Keratinocyte (primary cell): ENCODE measurements at regions not wholly inside any gene's neighbourhood (a gene's known extent, or its start where the extent isn't known, plus 50 kb on each side); places are given as distances from the start of the nearest gene placed in this dataset.

Experiments used
- DNase-seq: peaks from one replicate; pipeline ENCODE4 v3.0.0-alpha.2; 2011; ENCODE audit warnings: low read depth, missing footprints, low spot score
- FAIRE-seq: peaks from 2 replicates; lab custom pipeline; 2011; peaks lifted over from hg19 to GRCh38; lab: Jason Lieb, UNC
- H2AFZ ChIP-seq: 2 replicates; pipeline ENCODE4 v1.6.0; 2012; ENCODE audit warnings: low read length, control low read depth, inconsistent platforms; ENCODE audit not compliant: control insufficient read depth
- H3K27ac ChIP-seq: 2 replicates; pipeline ENCODE4 v1.5.1; 2011; ENCODE audit warnings: low read length; ENCODE audit not compliant: control insufficient read depth, insufficient read depth
- H3K27me3 ChIP-seq: 3 replicates; pipeline ENCODE4 v1.6.0; 2011; ENCODE audit warnings: low read length; ENCODE audit not compliant: control insufficient read depth, insufficient read depth; ENCODE audit errors: extremely low read depth
- H3K36me3 ChIP-seq, 2 experiments: 2 replicates in 1 of 2; 3 replicates in 1 of 2; pipeline ENCODE4 v1.5.1; 2011; ENCODE audit warnings: low read length in 2 of 2, mild to moderate bottlenecking in 1 of 2; ENCODE audit not compliant: control insufficient read depth in 2 of 2, insufficient read depth in 2 of 2; ENCODE audit errors: extremely low read depth in 1 of 2
- H3K4me1 ChIP-seq: 3 replicates; pipeline ENCODE4 v1.5.1; 2011; ENCODE audit warnings: low read length; ENCODE audit not compliant: control insufficient read depth, insufficient read depth; ENCODE audit errors: extremely low read depth
- H3K4me2 ChIP-seq: 3 replicates; pipeline ENCODE4 v1.6.0; 2011; ENCODE audit warnings: low read depth, low read length; ENCODE audit not compliant: control insufficient read depth, insufficient read depth; ENCODE audit errors: extremely low read depth
- H3K4me3 ChIP-seq, 3 experiments: fragments of 200-600 bp in 1 of 3; sonication (generic) in 1 of 3; 2 replicates in 2 of 3; 3 replicates in 1 of 3; pipeline ENCODE4 v1.5.1; 2011 to 2016; ENCODE audit warnings: low read length in 3 of 3, mild to moderate bottlenecking in 3 of 3, control low read depth in 2 of 3, inconsistent platforms in 1 of 3, low read depth in 1 of 3, mixed read lengths in 1 of 3, mixed run types in 1 of 3, moderate library complexity in 1 of 3; ENCODE audit not compliant: control insufficient read depth in 2 of 3, insufficient read depth in 2 of 3; ENCODE audit errors: extremely low read depth in 1 of 3
- H3K79me2 ChIP-seq: 2 replicates; pipeline ENCODE4 v1.6.0; 2012; ENCODE audit warnings: low read length; ENCODE audit not compliant: control insufficient read depth, insufficient read depth
- H3K9ac ChIP-seq: 3 replicates; pipeline ENCODE4 v1.6.0; 2011; ENCODE audit warnings: low read length; ENCODE audit not compliant: control insufficient read depth, insufficient read depth; ENCODE audit errors: extremely low read depth
- H3K9me1 ChIP-seq: 3 replicates; pipeline ENCODE4 v1.6.0; 2011; ENCODE audit warnings: low read length; ENCODE audit not compliant: control insufficient read depth, insufficient read depth; ENCODE audit errors: extremely low read depth
- H3K9me3 ChIP-seq: 2 replicates; pipeline ENCODE4 v1.5.1; 2012; ENCODE audit warnings: low read depth, low read length; ENCODE audit not compliant: control insufficient read depth
- H4K20me1 ChIP-seq: 3 replicates; pipeline ENCODE4 v1.6.0; 2011; ENCODE audit warnings: low read length; ENCODE audit not compliant: control insufficient read depth, insufficient read depth; ENCODE audit errors: extremely low read depth
- CTCF ChIP-seq, 3 experiments: IDR thresholded peaks in 1 of 3; conservative IDR thresholded peaks in 1 of 3; optimal IDR thresholded peaks in 1 of 3; 2 replicates in 2 of 3; 3 replicates in 1 of 3; pipeline versions ENCODE3 to v1.5.1; 2011; ENCODE audit warnings: low read length in 3 of 3, mild to moderate bottlenecking in 3 of 3, moderate library complexity in 2 of 3, control low read depth in 1 of 3, inconsistent platforms in 1 of 3; ENCODE audit not compliant: insufficient read depth in 2 of 3; ENCODE audit errors: extremely low read depth in 1 of 3
- EZH2 ChIP-seq: IDR thresholded peaks from one replicate; pipeline ENCODE4 v1.6.1; 2012; ENCODE audit warnings: inconsistent platforms, mild to moderate bottlenecking, low read length, moderate library complexity
- dilution Hi-C: fragments of 300-500 bp; cut with MboI; formaldehyde crosslinking; loops from one replicate; pipeline ENCODE4 v1.7.0; 2020; ENCODE audit warnings: low sequenced_read_pairs; ENCODE audit not compliant: extremely low pct_ligation_motif_present

- H3K9me3 ChIP-seq, result peaks cover 5% of the 10 kb centered on the region
- no peak overlapping the region for H3K4me3 ChIP-seq
- H2AFZ ChIP-seq, result no peak overlapping the region
- H3K9me1 ChIP-seq, result no peaks in the 10 kb centered on the region
- H3K9ac ChIP-seq, result no peak overlapping the region
- TF ChIP-seq EZH2, result no peak
- no peak for TF ChIP-seq CTCF (optimal IDR thresholded peaks at IDR 0.05 in 1 of 3, IDR thresholded peaks at IDR 0.05 in 1 of 3, conservative IDR thresholded peaks at IDR 0.05 in 1 of 3; ENCODE audit: extremely low read depth in 1 of 3, insufficient read depth in 2 of 3, low read length in 3 of 3)
- H3K79me2 ChIP-seq, result no peaks in the 10 kb centered on the region
- DNase-seq (no peak), FAIRE-seq (no peak)
- dilution Hi-C loops, result no loop called here
- H4K20me1 ChIP-seq, result no peaks in the 10 kb centered on the region
- no peaks in the 10 kb centered on the region for H3K36me3 ChIP-seq
- H3K4me2 ChIP-seq, result no peak overlapping the region
- H3K27me3 ChIP-seq, result no peaks in the 10 kb centered on the region
- no peak overlapping the region for H3K27ac ChIP-seq
- H3K4me1 ChIP-seq, result no peaks in the 10 kb centered on the region
Observed at GRCh38 chr1:5109633-5110032, 455.2 kb downstream of the AJAP1 start.

- Histone ChIP-seq H3K9me3 (peaks cover 5% of the 10 kb centered on the region), H3K79me2 (no peaks in the 10 kb centered on the region), H3K9me1 (no peaks in the 10 kb centered on the region), H3K27me3 (no peaks in the 10 kb centered on the region), H3K27ac (no peak overlapping the region), H4K20me1 (no peaks in the 10 kb centered on the region), H3K36me3 (no peaks in the 10 kb centered on the region), H2AFZ (no peak overlapping the region), H3K4me1 (no peaks in the 10 kb centered on the region), H3K9ac (no peak overlapping the region), H3K4me3 (no peak overlapping the region), H3K4me2 (no peak overlapping the region)
- DNase-seq (no peak), FAIRE-seq (no peak)
- TF ChIP-seq EZH2, result no peak
- TF ChIP-seq CTCF (optimal IDR thresholded peaks at IDR 0.05 in 1 of 3, IDR thresholded peaks at IDR 0.05 in 1 of 3, conservative IDR thresholded peaks at IDR 0.05 in 1 of 3; ENCODE audit: extremely low read depth in 1 of 3, insufficient read depth in 2 of 3, low read length in 3 of 3), result no peak
- dilution Hi-C loops, result no loop called here
Observed at GRCh38 chr1:5108740-5109139, 454.3 kb downstream of the AJAP1 start.
